GM23248 (cell line): ENCODE measurements at regions not wholly inside any gene's neighbourhood (a gene's known extent, or its start where the extent isn't known, plus 50 kb on each side); places are given as distances from the start of the nearest gene placed in this dataset.

ENCODE experiments used
- EZH2 ChIP-seq: fragments of 200-600 bp; sonication (generic); IDR thresholded peaks from 2 replicates; pipeline ENCODE4 v1.6.1; 2018; ENCODE audit warnings: antibody characterized with exemption, mild to moderate bottlenecking; ENCODE audit not compliant: insufficient read depth, poor library complexity, severe bottlenecking
- EZH2phosphoT487 ChIP-seq: fragments of 200-600 bp; sonication (generic); IDR thresholded peaks from 2 replicates; pipeline ENCODE4 v1.6.1; 2018; ENCODE audit warnings: antibody characterized with exemption, moderate library complexity, mild to moderate bottlenecking, low read depth; ENCODE audit not compliant: insufficient read depth

GRCh38 chr2:12054956-12055618 lies 308.7 kb downstream of the LPIN1 start:
- no peak for TF ChIP-seq EZH2
- no peak for TF ChIP-seq EZH2phosphoT487
